Brain microvascular endothelial cell (primary cell): ENCODE measurements at regions not wholly inside any gene's neighbourhood (a gene's known extent, or its start where the extent isn't known, plus 50 kb on each side); places are given as distances from the start of the nearest gene placed in this dataset.

Source experiments
- DNase-seq: peaks from one replicate; pipeline ENCODE4 v3.0.0-alpha.2; 2020
- H3K27ac ChIP-seq: fragments of 250-450 bp; sonication (Bioruptor Pico); 2 replicates; pipeline ENCODE4 v1.5.1; 2020; ENCODE audit warnings: mild to moderate bottlenecking, moderate library complexity
- H3K27me3 ChIP-seq: fragments of 250-450 bp; sonication (Bioruptor Pico); replicated peaks from 2 replicates; pipeline ENCODE4 v1.5.1; 2020; ENCODE audit warnings: mild to moderate bottlenecking
- H3K36me3 ChIP-seq: fragments of 250-450 bp; sonication (Bioruptor Pico); replicated peaks from 2 replicates; pipeline ENCODE4 v1.5.1; 2020; ENCODE audit warnings: mild to moderate bottlenecking
- H3K4me3 ChIP-seq: 2 replicates; pipeline ENCODE4 v1.5.1; 2011; ENCODE audit warnings: low read depth, mild to moderate bottlenecking, control low read depth, low read length, moderate library complexity
- CTCF ChIP-seq: IDR thresholded peaks from 2 replicates; pipeline ENCODE4 v1.5.1; 2011; ENCODE audit warnings: low read depth, mild to moderate bottlenecking, moderate library complexity, low read length, control low read depth, inconsistent platforms; ENCODE audit errors: missing control alignments
- in situ Hi-C: cut with HindIII; loops from 2 replicates; pipeline ENCODE4 v1.10.0; 2017; ENCODE audit warnings: low sequenced_read_pairs, low pct_ligation_motif_present

- no peak for TF ChIP-seq CTCF
- in situ Hi-C loops = no loop called here
- Histone ChIP-seq H3K4me3 (no peak overlapping the region), H3K36me3 (no peaks in the 10 kb centered on the region), H3K27me3 (no peaks in the 10 kb centered on the region), H3K27ac (no peak overlapping the region)
- no peak for DNase-seq
Measured at GRCh38 chr7:81236560-81236959, 317.7 kb upstream of the SEMA3C start.

GRCh38 chr7:81235997-81236396 is 317.1 kb upstream of the SEMA3C start:
- Histone ChIP-seq H3K27me3 (no peaks in the 10 kb centered on the region), H3K4me3 (no peak overlapping the region), H3K36me3 (no peaks in the 10 kb centered on the region), H3K27ac (no peak overlapping the region)
- in situ Hi-C loops = no loop called here
- TF ChIP-seq CTCF = no peak
- DNase-seq = no peak

GRCh38 chr7:81234896-81235295 is 316.0 kb upstream of the SEMA3C start:
- in situ Hi-C loops = no loop called here
- Histone ChIP-seq H3K4me3 (no peak overlapping the region), H3K27ac (no peak overlapping the region), H3K36me3 (no peaks in the 10 kb centered on the region), H3K27me3 (no peaks in the 10 kb centered on the region)
- DNase-seq = no peak
- TF ChIP-seq CTCF = no peak

- Histone ChIP-seq H3K36me3 (no peaks in the 10 kb centered on the region), H3K4me3 (no peak overlapping the region), H3K27me3 (no peaks in the 10 kb centered on the region), H3K27ac (no peak overlapping the region)
- in situ Hi-C loops = no loop called here
- no peak for TF ChIP-seq CTCF
- no peak for DNase-seq
Measured at GRCh38 chr7:81233208-81233940, 314.5 kb upstream of the SEMA3C start.

- Histone ChIP-seq H3K27me3 (no peaks in the 10 kb centered on the region), H3K27ac (no peak overlapping the region), H3K4me3 (no peak overlapping the region), H3K36me3 (no peaks in the 10 kb centered on the region)
- TF ChIP-seq CTCF = no peak
- no peak for DNase-seq
- in situ Hi-C loops = no loop called here
Measured at GRCh38 chr7:81232084-81232799, 313.4 kb upstream of the SEMA3C start.

- TF ChIP-seq CTCF = no peak
- Histone ChIP-seq H3K27ac (no peak overlapping the region), H3K36me3 (no peaks in the 10 kb centered on the region), H3K4me3 (no peak overlapping the region), H3K27me3 (no peaks in the 10 kb centered on the region)
- in situ Hi-C loops = no loop called here
- no peak for DNase-seq
Measured at GRCh38 chr7:81231301-81231838, 312.5 kb upstream of the SEMA3C start.
